HL-60 (cell line): ENCODE measurements at regions not wholly inside any gene's neighbourhood (a gene's known extent, or its start where the extent isn't known, plus 50 kb on each side); places are given as distances from the start of the nearest gene placed in this dataset.

Experiments
- DNase-seq, 2 experiments: peaks; one replicate each; pipeline ENCODE4 v3.0.0-alpha.2; 2010 to 2020; ENCODE audit warnings: low read depth in 1 of 2, low spot score in 1 of 2
- H3K27ac ChIP-seq: fragments of 250-450 bp; sonication (Bioruptor Pico); replicated peaks from 2 replicates; pipeline ENCODE4 v1.5.1; 2020; ENCODE audit warnings: mild to moderate bottlenecking, moderate library complexity
- H3K27me3 ChIP-seq: fragments of 250-450 bp; sonication (Bioruptor Pico); 2 replicates; pipeline ENCODE4 v1.5.1; 2021; ENCODE audit warnings: mild to moderate bottlenecking, moderate library complexity; ENCODE audit not compliant: insufficient read depth, poor library complexity, severe bottlenecking
- H3K4me3 ChIP-seq: replicated peaks from 2 replicates; pipeline ENCODE4 v1.5.1; 2011; ENCODE audit warnings: mild to moderate bottlenecking, control low read depth, low read length; ENCODE audit not compliant: insufficient read depth
- CTCF ChIP-seq: IDR thresholded peaks from one replicate; pipeline ENCODE4 v1.5.1; 2011; ENCODE audit warnings: low read length, control low read depth, inconsistent platforms; ENCODE audit not compliant: insufficient read depth
- GABPA ChIP-seq: IDR thresholded peaks from 2 replicates; pipeline ENCODE4 v1.6.1; 2012; ENCODE audit warnings: low read depth
- POLR2AphosphoS5 ChIP-seq: IDR thresholded peaks from 2 replicates; pipeline ENCODE4 v1.6.1; 2012; ENCODE audit warnings: low read depth
- REST ChIP-seq: IDR thresholded peaks from 2 replicates; pipeline ENCODE4 v1.6.1; 2012; ENCODE audit warnings: low read depth; ENCODE audit not compliant: insufficient replicate concordance
- SPI1 ChIP-seq: IDR thresholded peaks from 2 replicates; pipeline ENCODE4 v1.6.1; 2012; ENCODE audit warnings: low read depth, mild to moderate bottlenecking, borderline replicate concordance

DNA sequence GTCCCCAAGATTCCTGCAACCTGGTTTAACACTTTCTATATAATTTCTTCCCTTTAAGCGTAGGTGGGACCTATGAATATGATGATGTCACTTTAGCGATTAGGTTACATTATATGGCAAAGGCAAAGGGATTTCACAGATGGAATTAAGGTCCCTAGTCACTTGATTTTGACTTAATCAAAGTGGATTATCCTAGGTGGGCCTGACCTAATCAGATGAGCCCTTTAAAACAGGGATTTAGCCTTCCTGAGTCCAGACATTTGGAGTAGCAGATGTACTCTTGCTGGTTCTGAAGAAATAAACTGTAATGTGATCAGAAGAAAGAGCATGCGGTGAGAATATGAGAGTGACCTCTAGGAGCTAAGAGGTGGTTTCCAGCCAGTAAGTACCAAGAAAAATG lies 67.8 kb upstream of the LIN7C start:
- H3K27me3 ChIP-seq, result no peaks in the 10 kb centered on the region
- DNase-seq, result no peak
- no peak overlapping the region for H3K4me3 ChIP-seq
- TF ChIP-seq REST (no peak), SPI1 (peak; percentile 60; the same call in 1 of the 2 replicates)
- no peak overlapping the region for H3K27ac ChIP-seq

GRCh38 chr11:27573024-27573423 lies 66.5 kb upstream of the LIN7C start:
- no peak for DNase-seq
- Histone ChIP-seq H3K4me3 (no peak overlapping the region), H3K27ac (no peak overlapping the region), H3K27me3 (no peaks in the 10 kb centered on the region)
- TF ChIP-seq CTCF (no peak), POLR2AphosphoS5 (no peak), REST (no peak), GABPA (no peak), SPI1 (no peak)

DNA sequence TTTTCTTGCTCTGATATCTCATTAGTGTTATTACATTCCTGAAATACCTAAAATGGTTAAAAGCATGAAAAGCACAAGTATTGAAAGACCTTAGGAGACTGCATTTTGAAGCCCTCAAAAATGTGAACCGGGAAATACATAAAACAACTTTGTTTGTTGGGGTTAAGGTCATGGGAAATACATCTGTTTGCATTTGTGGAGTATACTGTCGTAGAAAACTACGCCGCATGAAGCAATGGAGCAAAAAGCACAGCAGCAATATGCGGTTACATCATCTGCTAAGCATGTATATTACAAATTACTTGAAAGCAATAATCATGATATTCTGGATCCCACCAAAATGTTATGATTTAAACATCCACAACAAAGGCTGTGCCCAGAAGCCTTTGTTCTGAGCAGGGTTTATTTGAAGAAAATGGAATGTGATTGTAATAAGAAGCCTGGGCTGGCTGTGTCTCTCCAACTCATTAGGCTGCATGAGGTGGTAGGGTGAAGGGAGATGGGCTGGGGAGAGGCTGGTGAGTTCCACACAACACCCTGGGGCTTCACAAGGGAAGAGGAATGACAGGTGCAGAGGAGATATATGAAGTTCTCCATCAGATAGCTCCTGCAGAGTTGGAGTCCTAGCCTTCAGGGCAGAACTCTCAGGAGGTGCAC lies 64.7 kb upstream of the LIN7C start:
- Histone ChIP-seq H3K27ac (no peak overlapping the region), H3K4me3 (no peak overlapping the region), H3K27me3 (no peaks in the 10 kb centered on the region)
- TF ChIP-seq CTCF, result no peak
- no peak for TF ChIP-seq REST
- TF ChIP-seq GABPA, result no peak
- no peak for DNase-seq

GRCh38 chr11:27570542-27570941 lies 64.0 kb upstream of the LIN7C start:
- TF ChIP-seq CTCF (no peak), SPI1 (no peak), POLR2AphosphoS5 (no peak), GABPA (no peak), REST (no peak)
- no peak for DNase-seq
- Histone ChIP-seq H3K27ac (no peak overlapping the region), H3K27me3 (no peaks in the 10 kb centered on the region), H3K4me3 (no peak overlapping the region)
